ENCODE measurements at regions not wholly inside any gene's neighbourhood (a gene's known extent, or its start where the extent isn't known, plus 50 kb on each side); places are given as distances from the start of the nearest gene placed in this dataset.
"Not testable (repeated sequence)": the region's sequence is repeated elsewhere in the genome, so short reads cannot be mapped to it uniquely, and the experiment has no call there.

DNA sequence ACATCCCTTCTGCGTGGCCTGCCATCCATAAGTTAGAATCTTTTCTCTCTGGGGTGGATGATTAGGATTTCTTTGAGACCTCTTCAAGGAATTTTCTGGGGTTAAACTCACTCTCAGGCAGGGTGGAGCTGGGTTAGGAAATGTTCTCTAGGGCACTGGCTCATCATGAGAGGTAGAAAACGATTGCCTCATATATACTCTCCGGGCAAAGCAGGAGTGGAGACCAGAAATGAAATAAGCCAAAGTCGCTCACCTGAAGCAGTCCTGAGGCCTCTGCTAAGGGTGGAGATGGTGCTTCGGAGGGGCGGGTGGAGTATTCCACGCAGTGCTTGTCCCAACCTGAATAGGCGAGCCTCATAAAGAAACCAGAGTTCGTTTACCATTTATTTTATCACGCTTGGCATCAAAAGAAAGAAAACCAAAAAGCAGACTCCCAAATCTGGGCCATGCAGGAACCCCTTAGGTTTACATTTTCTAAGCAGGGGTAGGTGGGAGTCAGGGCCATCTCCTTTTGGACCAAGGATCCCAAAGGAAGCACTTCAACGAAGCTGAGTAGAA, 249.3 kb upstream of the MEIS1 start:
- DNase-seq: no peak
- Histone ChIP-seq H3K27ac (no peak overlapping the region), H3K4me3 (ENCODE audit: low read depth, low read length) (no peak overlapping the region), H3K27me3 (replicated peaks) (no peaks in the 10 kb centered on the region), H3K36me3 (replicated peaks) (no peaks in the 10 kb centered on the region)
- TF ChIP-seq, protein P1, sequence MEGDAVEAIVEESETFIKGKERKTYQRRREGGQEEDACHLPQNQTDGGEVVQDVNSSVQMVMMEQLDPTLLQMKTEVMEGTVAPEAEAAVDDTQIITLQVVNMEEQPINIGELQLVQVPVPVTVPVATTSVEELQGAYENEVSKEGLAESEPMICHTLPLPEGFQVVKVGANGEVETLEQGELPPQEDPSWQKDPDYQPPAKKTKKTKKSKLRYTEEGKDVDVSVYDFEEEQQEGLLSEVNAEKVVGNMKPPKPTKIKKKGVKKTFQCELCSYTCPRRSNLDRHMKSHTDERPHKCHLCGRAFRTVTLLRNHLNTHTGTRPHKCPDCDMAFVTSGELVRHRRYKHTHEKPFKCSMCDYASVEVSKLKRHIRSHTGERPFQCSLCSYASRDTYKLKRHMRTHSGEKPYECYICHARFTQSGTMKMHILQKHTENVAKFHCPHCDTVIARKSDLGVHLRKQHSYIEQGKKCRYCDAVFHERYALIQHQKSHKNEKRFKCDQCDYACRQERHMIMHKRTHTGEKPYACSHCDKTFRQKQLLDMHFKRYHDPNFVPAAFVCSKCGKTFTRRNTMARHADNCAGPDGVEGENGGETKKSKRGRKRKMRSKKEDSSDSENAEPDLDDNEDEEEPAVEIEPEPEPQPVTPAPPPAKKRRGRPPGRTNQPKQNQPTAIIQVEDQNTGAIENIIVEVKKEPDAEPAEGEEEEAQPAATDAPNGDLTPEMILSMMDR (IDR thresholded peaks at IDR 0.05; ENCODE audit: low read depth, low read length, missing control alignments): no peak
- in situ Hi-C loops (cut with HindIII; ENCODE audit: low pct_ligation_motif_present, low sequenced_read_pairs): no loop called here

- DNase-seq: not testable (repeated sequence)
These were observed 257.7 kb upstream of the MEIS1 start for GRCh38 chr2:66177128-66177796.

DNA sequence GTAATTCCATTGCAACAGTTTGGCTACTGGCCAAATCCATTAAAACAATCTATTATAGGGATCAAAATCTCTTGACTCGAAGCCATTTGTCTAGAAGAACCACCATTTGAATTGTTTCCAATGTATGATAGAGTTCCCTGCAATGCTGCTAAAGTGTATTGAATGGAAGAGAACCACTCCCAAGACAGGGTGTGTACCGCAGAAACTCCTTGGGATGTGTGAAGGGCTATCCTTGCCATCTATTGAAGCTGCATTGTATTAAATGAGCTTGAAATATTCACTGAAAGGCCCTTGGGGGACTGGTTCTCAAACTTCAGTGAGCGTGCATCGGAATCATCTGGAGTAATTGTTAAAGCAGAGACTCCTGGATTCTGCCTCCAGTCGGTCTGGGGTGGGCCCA, 260.4 kb upstream of the MEIS1 start:
- Histone ChIP-seq H3K27ac (no peak overlapping the region), H3K4me3 (ENCODE audit: low read depth, low read length) (no peak overlapping the region), H3K27me3 (replicated peaks) (no peaks in the 10 kb centered on the region), H3K36me3 (replicated peaks) (no peaks in the 10 kb centered on the region)
- TF ChIP-seq, protein P1 (IDR thresholded peaks at IDR 0.05; ENCODE audit: low read depth, low read length, missing control alignments): no peak
- no peak for DNase-seq
- in situ Hi-C loops (cut with HindIII; ENCODE audit: low pct_ligation_motif_present, low sequenced_read_pairs): no loop called here

More at GRCh38 chr2:66177128-66177796, 257.7 kb upstream of the MEIS1 start:
- H3K27ac ChIP-seq; H3K27me3 ChIP-seq (replicated peaks); in situ Hi-C loops (cut with HindIII; ENCODE audit: low pct_ligation_motif_present, low sequenced_read_pairs); H3K4me3 ChIP-seq (ENCODE audit: low read depth, low read length); H3K36me3 ChIP-seq (replicated peaks): not testable (repeated sequence)

DNA sequence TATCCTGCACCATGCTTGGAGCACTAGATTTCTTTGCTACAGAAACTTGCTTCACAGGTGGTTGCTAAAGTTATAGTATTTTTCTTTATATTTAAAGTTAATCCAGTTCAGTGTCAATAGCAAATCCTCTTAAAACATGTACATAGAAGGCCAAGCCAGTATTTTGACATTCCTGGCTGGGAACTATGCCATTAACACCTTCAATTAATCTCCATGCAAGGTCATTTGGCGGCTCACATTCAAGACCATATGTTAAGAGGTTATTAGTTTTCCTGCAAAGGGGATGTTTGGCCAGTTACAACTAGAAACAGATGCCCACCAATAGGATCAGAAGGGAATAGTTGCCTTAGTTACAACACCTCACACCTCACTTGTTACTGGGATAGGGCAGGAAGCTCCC, 261.3 kb upstream of the MEIS1 start:
- no peaks in the 10 kb centered on the region for H3K36me3 ChIP-seq (replicated peaks)
- H3K27ac ChIP-seq: no peak overlapping the region
- no peak overlapping the region for H3K4me3 ChIP-seq (ENCODE audit: low read depth, low read length)
- TF ChIP-seq, protein P1 (IDR thresholded peaks at IDR 0.05; ENCODE audit: low read depth, low read length, missing control alignments): no peak
- no peaks in the 10 kb centered on the region for H3K27me3 ChIP-seq (replicated peaks)
- no peak for DNase-seq
- in situ Hi-C loops (cut with HindIII; ENCODE audit: low pct_ligation_motif_present, low sequenced_read_pairs): no loop called here

DNA sequence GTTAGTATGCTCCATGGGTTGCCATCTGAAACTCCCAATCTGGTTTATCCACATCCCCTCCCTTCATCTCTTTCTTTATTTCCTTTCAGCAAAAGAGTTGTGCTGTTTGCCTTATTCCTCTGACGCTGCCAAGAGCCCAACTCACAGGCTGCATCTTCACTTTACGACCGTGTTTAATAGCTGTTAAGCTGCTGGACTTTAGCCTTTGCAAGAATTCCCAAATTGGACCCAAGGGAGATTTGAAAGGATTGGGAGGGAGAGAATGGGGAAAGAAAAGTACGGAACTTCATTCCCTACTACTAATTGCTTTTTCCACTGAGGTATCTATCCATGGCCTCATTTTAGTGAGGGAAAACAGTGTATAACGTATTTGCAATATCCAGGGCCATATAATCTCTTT, 263.4 kb upstream of the MEIS1 start:
- DNase-seq: no peak
- TF ChIP-seq, protein P1 (IDR thresholded peaks at IDR 0.05; ENCODE audit: low read depth, low read length, missing control alignments): no peak
- Histone ChIP-seq H3K4me3 (ENCODE audit: low read depth, low read length) (no peak overlapping the region), H3K27ac (no peak overlapping the region), H3K36me3 (replicated peaks) (no peaks in the 10 kb centered on the region), H3K27me3 (replicated peaks) (no peaks in the 10 kb centered on the region)
- in situ Hi-C loops (cut with HindIII; ENCODE audit: low pct_ligation_motif_present, low sequenced_read_pairs): no loop called here

DNA sequence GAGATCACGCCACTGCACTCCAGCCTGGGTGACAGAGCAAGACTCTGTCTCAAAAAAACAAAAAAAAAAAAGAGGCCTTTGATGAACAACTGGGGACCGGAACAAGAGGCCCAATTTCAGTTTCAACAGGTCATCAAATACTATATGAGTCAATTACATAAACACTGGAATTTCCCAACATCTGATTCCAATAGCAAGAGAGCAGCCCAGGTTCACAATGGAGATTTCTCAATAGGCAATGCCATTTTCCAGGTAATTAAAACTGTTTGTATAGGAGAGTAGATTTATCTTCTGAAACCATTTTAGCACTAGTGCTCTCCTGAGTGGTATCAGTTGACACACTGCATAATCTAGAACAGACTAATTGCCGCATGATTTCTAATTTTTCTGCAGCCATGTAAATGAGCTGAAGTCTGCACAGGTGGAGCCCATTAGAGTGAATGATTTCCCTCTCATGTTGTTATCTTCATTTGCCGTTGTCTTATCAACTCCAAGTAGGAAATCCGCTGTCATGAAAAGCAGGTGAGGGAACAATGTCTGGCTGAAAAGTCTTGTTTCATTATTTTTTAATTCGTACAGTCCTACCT, 264.1 kb upstream of the MEIS1 start:
- Histone ChIP-seq H3K27ac (no peak overlapping the region), H3K27me3 (replicated peaks) (no peaks in the 10 kb centered on the region), H3K4me3 (ENCODE audit: low read depth, low read length) (no peak overlapping the region), H3K36me3 (replicated peaks) (no peaks in the 10 kb centered on the region)
- in situ Hi-C loops (cut with HindIII; ENCODE audit: low pct_ligation_motif_present, low sequenced_read_pairs): no loop called here
- TF ChIP-seq, protein P1 (IDR thresholded peaks at IDR 0.05; ENCODE audit: low read depth, low read length, missing control alignments): no peak
- no peak for DNase-seq
